ENCODE measurements at regions not wholly inside any gene's neighbourhood (a gene's known extent, or its start where the extent isn't known, plus 50 kb on each side); places are given as distances from the start of the nearest gene placed in this dataset.

GRCh38 chr6:138663892-138664291 lies 109.7 kb upstream of the CCDC28A start (continued):
- TF ChIP-seq PREB (CRISPR knock-in tag; IDR thresholded peaks at IDR 0.05) (no peak), HNF4A (CRISPR knock-in tag; IDR thresholded peaks at IDR 0.05) (peak; percentile 41; the same call in 1 of the 2 replicates), NCOA2 (CRISPR knock-in tag; IDR thresholded peaks at IDR 0.05) (no peak), HCFC1 (IDR thresholded peaks at IDR 0.05; ENCODE audit: low read depth, low read length) (no peak), ZBTB26 (CRISPR knock-in tag; IDR thresholded peaks at IDR 0.05; ENCODE audit: borderline replicate concordance) (0 out of 2 replicates have a peak, but pooled peaks have one; percentile 49), HNRNPL (IDR thresholded peaks at IDR 0.05; ENCODE audit: low read depth, low read length) (no peak), ZNF83 (CRISPR knock-in tag; IDR thresholded peaks at IDR 0.05; ENCODE audit: borderline replicate concordance) (no peak), ZC3H4 (CRISPR knock-in tag; IDR thresholded peaks at IDR 0.05; ENCODE audit: borderline replicate concordance) (no peak), ZNF160 (CRISPR knock-in tag; IDR thresholded peaks at IDR 0.05) (no peak), ZBTB43 (CRISPR knock-in tag; conservative IDR thresholded peaks at IDR 0.05) (no peak), ZNF577 (CRISPR knock-in tag; IDR thresholded peaks at IDR 0.05; ENCODE audit: borderline replicate concordance, low read depth) (no peak), TRIM24 (CRISPR knock-in tag; IDR thresholded peaks at IDR 0.05) (no peak), CENPBD1 (CRISPR knock-in tag; IDR thresholded peaks at IDR 0.05; ENCODE audit: borderline replicate concordance, low read depth) (no peak), ZNF205 (CRISPR knock-in tag; IDR thresholded peaks at IDR 0.05) (no peak), GABPA (IDR thresholded peaks at IDR 0.05; ENCODE audit: low read depth, low read length) (no peak), GABPA (CRISPR knock-in tag; IDR thresholded peaks at IDR 0.05; ENCODE audit: low read depth) (no peak), ZNF354B (CRISPR knock-in tag; IDR thresholded peaks at IDR 0.05) (no peak), ZBED4 (CRISPR knock-in tag; IDR thresholded peaks at IDR 0.05; ENCODE audit: borderline replicate concordance) (no peak), SNAI1 (CRISPR knock-in tag; IDR thresholded peaks at IDR 0.05; ENCODE audit: borderline replicate concordance) (no peak), NR2C2 (CRISPR knock-in tag; IDR thresholded peaks at IDR 0.05; ENCODE audit: borderline replicate concordance) (no peak)
